WTC11 (cell line): ENCODE measurements at regions not wholly inside any gene's neighbourhood (a gene's known extent, or its start where the extent isn't known, plus 50 kb on each side); places are given as distances from the start of the nearest gene placed in this dataset.

Experiments
- FOXJ3 ChIP-seq: sonication (generic); formaldehyde crosslinking; IDR thresholded peaks from 2 replicates; pipeline ENCODE4 v1.9.0; 2021; ENCODE audit warnings: missing genetic modification reagents, mild to moderate bottlenecking, borderline replicate concordance
- ZNF263 ChIP-seq: sonication (generic); formaldehyde crosslinking; IDR thresholded peaks from 2 replicates; pipeline ENCODE4 v1.8.1; 2022; ENCODE audit warnings: low read depth, mild to moderate bottlenecking, moderate library complexity, missing genetic modification reagents
- TF ChIP-seq, protein P1 (sequence below): sonication (generic); formaldehyde crosslinking; IDR thresholded peaks from 2 replicates; pipeline ENCODE4 v1.8.1; 2022; ENCODE audit warnings: low read depth, missing genetic modification reagents, borderline replicate concordance

DNA sequence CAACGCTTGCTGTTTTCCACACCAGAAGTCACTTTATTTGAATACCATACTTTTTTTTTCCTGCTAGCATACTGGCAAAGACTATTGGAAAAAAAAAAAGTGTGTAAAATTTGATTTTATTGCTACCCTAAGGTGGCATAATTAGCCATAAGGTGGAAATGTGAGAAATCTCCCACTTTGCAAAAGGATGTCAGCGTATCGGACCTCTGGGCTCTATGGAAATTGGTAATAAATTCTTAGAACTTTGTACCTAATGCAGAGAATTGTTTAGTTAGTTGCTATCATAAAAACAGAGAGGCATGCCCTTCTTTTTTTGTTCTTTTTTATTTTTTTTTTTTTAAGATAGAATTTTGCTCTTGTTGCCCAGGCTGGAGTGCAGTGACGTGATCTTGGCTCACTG lies 63.7 kb upstream of the GMDS start:
- TF ChIP-seq FOXJ3 (CRISPR knock-in tag) (no peak), ZNF263 (no peak)
- TF ChIP-seq, protein P1, sequence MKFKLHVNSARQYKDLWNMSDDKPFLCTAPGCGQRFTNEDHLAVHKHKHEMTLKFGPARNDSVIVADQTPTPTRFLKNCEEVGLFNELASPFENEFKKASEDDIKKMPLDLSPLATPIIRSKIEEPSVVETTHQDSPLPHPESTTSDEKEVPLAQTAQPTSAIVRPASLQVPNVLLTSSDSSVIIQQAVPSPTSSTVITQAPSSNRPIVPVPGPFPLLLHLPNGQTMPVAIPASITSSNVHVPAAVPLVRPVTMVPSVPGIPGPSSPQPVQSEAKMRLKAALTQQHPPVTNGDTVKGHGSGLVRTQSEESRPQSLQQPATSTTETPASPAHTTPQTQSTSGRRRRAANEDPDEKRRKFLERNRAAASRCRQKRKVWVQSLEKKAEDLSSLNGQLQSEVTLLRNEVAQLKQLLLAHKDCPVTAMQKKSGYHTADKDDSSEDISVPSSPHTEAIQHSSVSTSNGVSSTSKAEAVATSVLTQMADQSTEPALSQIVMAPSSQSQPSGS = no peak
